Pancreas (tissue), 10 donors: ENCODE measurements at regions not wholly inside any gene's neighbourhood (a gene's known extent, or its start where the extent isn't known, plus 50 kb on each side); places are given as distances from the start of the nearest gene placed in this dataset.

Experiments used
- ATAC-seq, 4 donors: fragments of 200-7000 bp; cut with Tn5 transposase; one replicate each; pipeline versions ENCODE4 v1.8.0 to v1.9.1; 2020; ENCODE audit warnings: mild to moderate bottlenecking in 4 of 4, moderate library complexity in 4 of 4
- DNase-seq, 6 donors: peaks; one replicate each; pipeline ENCODE4 v3.0.0-alpha.2; 2020
- FAIRE-seq: peaks from 2 replicates; lab custom pipeline; 2012; peaks lifted over from hg19 to GRCh38; lab: Jason Lieb, UNC
- H3K27ac ChIP-seq, 4 donors: fragments of 200-600 bp; sonication (generic); 1 replicate in 3 of 4; 2 replicates in 1 of 4; pipeline versions ENCODE4 v1.5.0 to v1.8.0; 2020
- H3K27me3 ChIP-seq, 4 donors: fragments of 200-600 bp; one replicate each; pipeline ENCODE4 v1.8.0; 2021
- H3K36me3 ChIP-seq, 3 donors: fragments of 200-600 bp; sonication (generic) in 1 of 3; one replicate each; pipeline versions ENCODE4 v1.5.0 to v1.8.0; 2020 to 2021
- H3K4me1 ChIP-seq, 3 donors: fragments of 200-600 bp; one replicate each; pipeline ENCODE4 v1.8.0; 2021
- H3K4me3 ChIP-seq, 4 donors: fragments of 200-600 bp; sonication (generic) in 2 of 4; one replicate each; pipeline versions ENCODE4 v1.5.0 to v1.8.0; 2020 to 2021
- H3K9me3 ChIP-seq, 4 donors: fragments of 200-600 bp; one replicate each; pipeline ENCODE4 v1.8.0; 2021
- CTCF ChIP-seq, 4 donors: fragments of 200-600 bp; sonication (generic) in 3 of 4; IDR thresholded peaks; one replicate each; pipeline versions ENCODE4 v1.5.0 to v1.8.0; 2021; ENCODE audit warnings: antibody characterized with exemption in 4 of 4
- WGBS, 2 donors: extraction: QIAGEN DNeasy Blood & Tissue Kit; methylation state at CpG; one replicate each; pipeline ENCODE4 v1.1.7; 2013; 5-methylcytosine and 5-hydroxymethylcytosine counted together
- intact Hi-C, 3 donors: fragments of 100-400 bp; cut with DNase I; formaldehyde crosslinking; loops; one replicate each; pipeline versions ENCODE4 v1.11.1 to v1.14.2; 2022
- donor health status: healthy with polysubstance abuse.
- donor health status: DM: no; HTN: no; CAD: no; lungs with moderate emphysema.
- donor health status: DM: no; HTN: no; CAD: no.
- donor health status: control.
- donor health status: control.
- donor health status: Bipolar disorder and iron deficiency.
- donor health status: DM: yes; HTN: yes; CAD: no.
- donor health status: DM: no; HTN: no; CAD: no.
- donor health status: DM: no; HTN: no; CAD: no.
- donor health status: DM: yes; HTN: yes; CAD: no.

GRCh38 chr1:37131281-37131680 is 97.0 kb upstream of the GRIK3 start:
- no peak for FAIRE-seq
- Histone ChIP-seq H3K27me3 (no peaks in the 10 kb centered on the region), H3K27ac (no peak overlapping the region), H3K4me1 (no peaks in the 10 kb centered on the region), H3K36me3 (no peaks in the 10 kb centered on the region), H3K9me3 (no peaks in the 10 kb centered on the region), H3K4me3 (no peak overlapping the region)
- ATAC-seq: no peak
- 53 to 62% methylated on average over 5 of the region's 5 CpGs for WGBS, 2 donors
- TF ChIP-seq CTCF (IDR thresholded peaks at IDR 0.05): no peak
- intact Hi-C loops: no loop called here
- DNase-seq: no peak

GRCh38 chr1:37133276-37134145 is 99.2 kb upstream of the GRIK3 start:
- Histone ChIP-seq H3K4me3 (no peak overlapping the region), H3K27ac (no peak overlapping the region), H3K27me3 (no peaks in the 10 kb centered on the region), H3K9me3 (no peaks in the 10 kb centered on the region), H3K4me1 (no peaks in the 10 kb centered on the region), H3K36me3 (no peaks in the 10 kb centered on the region)
- WGBS, 2 donors: 65 to 74% methylated on average over 19 of the region's 19 CpGs
- FAIRE-seq (no peak), DNase-seq (no peak), ATAC-seq (no peak)
- intact Hi-C loops: no loop called here
- TF ChIP-seq CTCF (IDR thresholded peaks at IDR 0.05): no peak

GRCh38 chr1:37134599-37134998 is 100.3 kb upstream of the GRIK3 start:
- intact Hi-C loops: no loop called here
- 75 to 84% methylated on average over 4 of the region's 4 CpGs for WGBS, 2 donors
- TF ChIP-seq CTCF (IDR thresholded peaks at IDR 0.05): no peak
- FAIRE-seq (no peak), ATAC-seq (no peak), DNase-seq (no peak)
- Histone ChIP-seq H3K4me1 (no peaks in the 10 kb centered on the region), H3K4me3 (no peak overlapping the region), H3K9me3 (no peaks in the 10 kb centered on the region), H3K27me3 (no peaks in the 10 kb centered on the region), H3K27ac (no peak overlapping the region), H3K36me3 (no peaks in the 10 kb centered on the region)

GRCh38 chr1:37135032-37135431 is 100.7 kb upstream of the GRIK3 start:
- H3K27me3 ChIP-seq: no peaks in the 10 kb centered on the region
- H3K36me3 ChIP-seq: no peaks in the 10 kb centered on the region
- H3K27ac ChIP-seq: no peak overlapping the region
- intact Hi-C loops: no loop called here
- H3K4me1 ChIP-seq: no peaks in the 10 kb centered on the region
- no peak for FAIRE-seq
- no peaks in the 10 kb centered on the region for H3K9me3 ChIP-seq
- no peak overlapping the region for H3K4me3 ChIP-seq
- no peak for ATAC-seq
- no peak for TF ChIP-seq CTCF (IDR thresholded peaks at IDR 0.05)
- WGBS, 2 donors: 74 to 77% methylated on average over 8 of the region's 8 CpGs
- no peak for DNase-seq

GRCh38 chr1:37137014-37137413 is 102.7 kb upstream of the GRIK3 start:
- WGBS, 2 donors: 59% methylated on average over 7 of the region's 7 CpGs
- intact Hi-C loops: no loop called here
- Histone ChIP-seq H3K4me1 (no peaks in the 10 kb centered on the region), H3K27ac (no peak overlapping the region), H3K36me3 (no peaks in the 10 kb centered on the region), H3K4me3 (no peak overlapping the region), H3K27me3 (no peaks in the 10 kb centered on the region), H3K9me3 (no peaks in the 10 kb centered on the region)
- no peak for FAIRE-seq
- DNase-seq: no peak
- no peak for ATAC-seq
- no peak for TF ChIP-seq CTCF (IDR thresholded peaks at IDR 0.05)
